CD8-positive, alpha-beta memory T cell (primary cell): ENCODE measurements at regions not wholly inside any gene's neighbourhood (a gene's known extent, or its start where the extent isn't known, plus 50 kb on each side); places are given as distances from the start of the nearest gene placed in this dataset.
A peak's percentile ranks its signal among the peaks of the same experiment; 100 is the strongest.

Experiments
- CTCF ChIA-PET: fragments of 350-600 bp; sonication (Branson Sonifier 250); formaldehyde crosslinking; loops from one replicate; lab custom pipeline; 2021; ENCODE audit warnings: antibody characterized with exemption; lab: Charles Lee
- POLR2A ChIA-PET: fragments of 350-600 bp; sonication (Branson Sonifier 250); formaldehyde crosslinking; loops from one replicate; lab custom pipeline; 2021; ENCODE audit warnings: antibody characterized with exemption; lab: Charles Lee
- DNase-seq, 5 donors: peaks; one replicate each; pipeline versions ENCODE4 v3.0.0 to v3.0.0-alpha.2; 2020 to 2022; ENCODE audit warnings: mixed read lengths in 1 of 5
- H3K27ac ChIP-seq: one replicate; pipeline ENCODE4 v1.7.0; 2013; ENCODE audit warnings: low read depth, mild to moderate bottlenecking, low read length, moderate library complexity
- H3K27me3 ChIP-seq: 2 replicates; pipeline ENCODE4 v1.7.0; 2013; ENCODE audit warnings: low read length, mild to moderate bottlenecking; ENCODE audit not compliant: insufficient read depth, poor library complexity, severe bottlenecking
- H3K36me3 ChIP-seq: 2 replicates; pipeline ENCODE4 v1.7.0; 2013; ENCODE audit warnings: mild to moderate bottlenecking, low read length, moderate library complexity; ENCODE audit not compliant: insufficient read depth
- H3K4me1 ChIP-seq: 2 replicates; pipeline ENCODE4 v1.7.0; 2013; ENCODE audit warnings: mild to moderate bottlenecking, low read length, moderate library complexity; ENCODE audit not compliant: insufficient read depth
- H3K4me3 ChIP-seq: 2 replicates; pipeline ENCODE4 v1.7.0; 2013; ENCODE audit warnings: mild to moderate bottlenecking, low read length
- H3K9me3 ChIP-seq: 2 replicates; pipeline ENCODE4 v1.7.0; 2013; ENCODE audit warnings: mild to moderate bottlenecking, low read length
- H3K27ac Mint-ChIP-seq, 8 donors: one replicate each; pipeline ENCODE4 v1.8.0; 2020 to 2021; ENCODE audit warnings: mixed read lengths in 8 of 8, mild to moderate bottlenecking in 6 of 8, inconsistent platforms in 3 of 8, moderate library complexity in 3 of 8
- H3K27me3 Mint-ChIP-seq, 2 donors: one replicate each; pipeline ENCODE4 v1.8.0; 2020 to 2021; ENCODE audit warnings: mixed read lengths in 2 of 2, mild to moderate bottlenecking in 1 of 2, moderate library complexity in 1 of 2
- H3K36me3 Mint-ChIP-seq, 3 donors: one replicate each; pipeline ENCODE4 v1.8.0; 2020 to 2021; ENCODE audit warnings: mixed read lengths in 3 of 3, inconsistent platforms in 1 of 3, mild to moderate bottlenecking in 1 of 3
- H3K4me1 Mint-ChIP-seq, 3 donors: one replicate each; pipeline ENCODE4 v1.8.0; 2020 to 2021; ENCODE audit warnings: mixed read lengths in 3 of 3, inconsistent platforms in 1 of 3, mild to moderate bottlenecking in 1 of 3
- H3K4me3 Mint-ChIP-seq, 7 donors: one replicate each; pipeline ENCODE4 v1.8.0; 2020 to 2021; ENCODE audit warnings: mixed read lengths in 7 of 7, mild to moderate bottlenecking in 6 of 7, moderate library complexity in 4 of 7, inconsistent platforms in 2 of 7
- H3K9me3 Mint-ChIP-seq, 5 donors: one replicate each; pipeline ENCODE4 v1.8.0; 2020 to 2022; ENCODE audit warnings: mixed read lengths in 5 of 5, mild to moderate bottlenecking in 3 of 5, moderate library complexity in 2 of 5, inconsistent platforms in 1 of 5

DNA sequence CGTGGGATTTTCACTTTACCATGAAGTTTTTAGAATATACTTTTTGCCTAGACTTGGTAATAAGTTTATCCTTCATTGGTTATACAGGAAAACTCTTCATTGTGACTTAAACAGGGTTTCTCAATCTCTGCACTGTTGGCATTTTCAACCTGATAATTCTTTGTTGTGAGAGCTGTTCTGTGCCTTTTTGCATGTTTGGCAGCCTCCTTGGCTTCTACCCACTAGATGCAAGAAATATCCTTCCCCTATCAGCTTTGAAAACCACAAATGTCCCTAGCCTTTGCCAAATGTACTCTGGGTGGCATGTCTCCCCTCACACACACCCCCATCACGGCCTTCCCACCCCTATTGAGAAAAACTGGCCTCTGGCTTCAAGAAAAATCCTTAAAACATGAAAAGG is 180.9 kb downstream of the ESM1 start:
- no peak for DNase-seq
- Histone ChIP-seq H3K4me1 (no peaks in the 10 kb centered on the region), H3K9me3 (no peaks in the 10 kb centered on the region), H3K27ac (no peak overlapping the region), H3K36me3 (no peaks in the 10 kb centered on the region), H3K4me3 (no peak overlapping the region), H3K27me3 (no peaks in the 10 kb centered on the region)
- no peak overlapping the region for H3K27ac Mint-ChIP-seq
- CTCF ChIA-PET, result no interaction called here
- no peak overlapping the region for H3K4me3 Mint-ChIP-seq
- H3K36me3 Mint-ChIP-seq, result peaks cover 0 to 5% (median 3%) of the 10 kb centered on the region in 3 donors
- H3K4me1 Mint-ChIP-seq, result no peaks in the 10 kb centered on the region
- POLR2A ChIA-PET, result no interaction called here
- peaks cover 0 to 2% of the 10 kb centered on the region in 2 donors for H3K27me3 Mint-ChIP-seq
- H3K9me3 Mint-ChIP-seq, result peaks cover 0 to 4% (median 2%) of the 10 kb centered on the region in 5 donors

DNA sequence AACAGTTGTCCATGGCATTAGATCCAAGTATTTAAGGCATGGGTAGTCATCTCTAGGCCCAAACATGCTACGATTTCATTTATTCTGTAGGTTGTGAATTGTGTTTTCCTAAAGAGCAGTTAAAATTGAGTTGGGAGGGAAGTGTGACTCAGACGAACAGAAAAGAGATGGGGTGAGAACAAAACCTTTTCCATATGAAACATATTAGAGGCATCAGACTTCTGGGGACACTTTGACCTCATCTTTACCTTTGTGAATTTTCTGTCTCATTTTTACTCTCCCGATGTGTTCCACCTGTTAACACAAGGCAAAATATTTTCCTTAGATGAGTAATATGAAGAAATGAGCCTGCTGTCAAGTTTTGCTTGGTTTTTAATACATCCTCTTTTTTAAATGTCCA is 181.3 kb downstream of the ESM1 start:
- Histone ChIP-seq H3K9me3 (no peaks in the 10 kb centered on the region), H3K4me1 (no peaks in the 10 kb centered on the region), H3K27me3 (no peaks in the 10 kb centered on the region), H3K36me3 (no peaks in the 10 kb centered on the region), H3K27ac (no peak overlapping the region), H3K4me3 (no peak overlapping the region)
- no peak for DNase-seq
- Mint-ChIP-seq H3K4me3 (no peak overlapping the region), H3K4me1 (no peaks in the 10 kb centered on the region), H3K36me3 (peaks cover 0 to 5% (median 3%) of the 10 kb centered on the region in 3 donors), H3K27me3 (peaks cover 0 to 2% of the 10 kb centered on the region in 2 donors), H3K9me3 (peaks cover 0 to 4% (median 2%) of the 10 kb centered on the region in 5 donors), H3K27ac (no peak overlapping the region)
- CTCF ChIA-PET, result no interaction called here
- POLR2A ChIA-PET, result no interaction called here

DNA sequence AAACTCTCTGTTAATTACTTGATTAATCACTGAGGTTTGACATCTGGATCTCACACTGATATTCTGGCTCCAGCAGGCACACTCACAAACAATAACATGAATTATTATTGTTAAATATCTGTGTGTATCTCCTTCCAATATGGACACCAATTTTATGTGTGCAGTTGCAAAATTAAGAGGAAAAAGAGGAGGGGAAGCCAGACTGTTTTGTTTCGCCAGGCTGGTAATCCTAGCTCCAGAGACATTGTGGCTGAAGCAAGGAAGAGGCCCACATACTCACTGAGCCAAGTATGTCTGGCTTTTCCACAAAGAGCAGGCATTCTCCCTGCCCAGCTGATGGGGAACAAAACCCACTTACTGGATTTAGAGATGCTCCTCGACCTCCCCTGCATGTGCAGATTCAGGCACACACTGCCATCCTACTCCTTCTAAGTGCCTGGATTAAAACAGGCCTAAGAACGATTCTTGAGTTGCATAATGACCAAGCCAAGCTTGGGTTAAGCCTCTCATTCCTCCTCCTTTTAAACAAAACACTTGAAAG is 181.9 kb downstream of the ESM1 start:
- no peak for DNase-seq
- Mint-ChIP-seq H3K4me3 (no peak overlapping the region), H3K27ac (no peak overlapping the region), H3K4me1 (no peaks in the 10 kb centered on the region), H3K27me3 (no peaks in the 10 kb centered on the region), H3K36me3 (peaks cover 0 to 2% (median 0%) of the 10 kb centered on the region in 3 donors), H3K9me3 (no peaks in the 10 kb centered on the region)
- Histone ChIP-seq H3K4me3 (no peak overlapping the region), H3K27me3 (no peaks in the 10 kb centered on the region), H3K9me3 (no peaks in the 10 kb centered on the region), H3K36me3 (no peaks in the 10 kb centered on the region), H3K4me1 (no peaks in the 10 kb centered on the region), H3K27ac (no peak overlapping the region)
- CTCF ChIA-PET, result no interaction called here
- POLR2A ChIA-PET, result no interaction called here

DNA sequence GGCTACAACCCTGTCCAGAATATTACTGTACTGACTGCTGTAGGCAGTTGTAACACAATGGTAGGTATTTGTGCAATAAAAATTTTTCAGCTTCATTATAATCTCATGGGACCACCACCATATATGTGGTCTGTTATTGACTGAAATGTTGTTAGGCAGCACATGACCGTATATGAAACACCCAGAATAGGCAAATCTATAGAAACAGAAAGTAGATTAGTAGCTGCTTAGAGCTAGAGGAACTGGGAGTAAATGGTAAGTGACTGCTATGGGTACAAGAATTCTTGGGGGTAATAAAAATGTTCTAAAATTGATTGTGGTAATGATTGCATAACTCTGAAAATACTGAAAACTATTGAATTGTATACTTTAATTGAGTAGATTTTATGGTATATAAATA is 185.7 kb downstream of the ESM1 start:
- peaks cover 0 to 1% (median 0%) of the 10 kb centered on the region in 3 donors for H3K36me3 Mint-ChIP-seq
- H3K9me3 Mint-ChIP-seq, result no peaks in the 10 kb centered on the region
- H3K4me1 Mint-ChIP-seq, result peaks cover 4 to 6% (median 4%) of the 10 kb centered on the region in 3 donors
- no peaks in the 10 kb centered on the region for H3K36me3 ChIP-seq
- peaks cover 0 to 4% of the 10 kb centered on the region in 2 donors for H3K27me3 Mint-ChIP-seq
- H3K4me1 ChIP-seq, result peaks cover 3% of the 10 kb centered on the region
- no peaks in the 10 kb centered on the region for H3K9me3 ChIP-seq
- no peak overlapping the region for H3K27ac Mint-ChIP-seq
- ChIA-PET POLR2A (no interaction called here), CTCF (no interaction called here)
- no peak for DNase-seq
- no peak overlapping the region for H3K4me3 Mint-ChIP-seq
- no peak overlapping the region for H3K27ac ChIP-seq
- no peak overlapping the region for H3K4me3 ChIP-seq
- H3K27me3 ChIP-seq, result no peaks in the 10 kb centered on the region

DNA sequence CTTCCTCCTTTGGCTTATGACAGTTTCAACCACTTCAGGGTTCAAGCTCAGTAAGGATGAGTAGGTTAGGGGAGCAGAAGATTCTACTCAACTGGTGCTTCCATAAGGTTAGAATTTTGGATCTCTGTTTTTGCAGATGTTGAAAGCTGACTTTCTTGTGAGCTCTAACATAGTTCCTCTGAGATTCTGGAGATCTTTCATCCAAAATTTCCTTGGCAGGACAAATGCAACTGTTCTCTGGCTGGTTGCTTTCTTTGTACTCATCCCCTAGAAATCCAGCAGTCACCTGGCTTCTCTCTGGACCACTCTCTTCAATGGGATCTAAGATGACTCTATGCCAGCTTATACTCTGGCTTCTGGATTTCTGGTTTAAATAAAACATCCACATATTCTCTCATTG is 189.6 kb downstream of the ESM1 start:
- POLR2A ChIA-PET, result no interaction called here
- H3K36me3 ChIP-seq, result no peaks in the 10 kb centered on the region

DNA sequence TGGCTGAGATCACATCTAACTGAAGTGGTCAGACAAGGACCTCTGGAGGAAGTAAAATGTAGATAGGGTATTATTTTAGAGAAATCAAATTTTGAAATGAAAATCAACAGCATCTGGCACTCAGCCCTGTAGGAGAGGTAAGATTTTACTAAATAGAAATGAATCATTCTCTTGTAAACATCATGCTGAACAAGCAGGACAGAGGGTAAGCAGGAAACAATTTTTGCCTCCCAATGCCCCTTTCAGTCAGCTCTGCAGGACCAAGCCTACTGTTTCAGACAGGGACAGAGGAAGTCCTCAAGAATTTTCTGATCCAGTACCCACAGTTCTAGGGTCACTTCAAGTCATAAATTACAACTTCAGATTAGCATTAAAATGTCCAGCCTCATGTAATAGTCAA is 190.1 kb downstream of the ESM1 start:
- no peak overlapping the region for H3K4me3 ChIP-seq
- peaks cover 7% of the 10 kb centered on the region for H3K4me1 ChIP-seq
- Mint-ChIP-seq H3K27me3 (peaks cover 4% of the 10 kb centered on the region in 2 donors), H3K9me3 (no peaks in the 10 kb centered on the region), H3K4me3 (no peak overlapping the region), H3K27ac (peak overlapping the region in 1 of 8 donors; percentile 0), H3K36me3 (peaks cover 0 to 5% (median 3%) of the 10 kb centered on the region in 3 donors), H3K4me1 (peaks cover 10 to 17% (median 10%) of the 10 kb centered on the region in 3 donors)
- ChIA-PET CTCF (interaction anchor here (1.0 kb wide), 1 partner anchor 271 kb away, joined by 3 read pairs; no protein-coding TSS in a partner anchor), POLR2A (no interaction called here)
- no peak overlapping the region for H3K27ac ChIP-seq
- no peaks in the 10 kb centered on the region for H3K36me3 ChIP-seq
- DNase-seq, result no peak
- H3K27me3 ChIP-seq, result no peaks in the 10 kb centered on the region
- no peaks in the 10 kb centered on the region for H3K9me3 ChIP-seq

More for the DNA sequence above, 189.6 kb downstream of the ESM1 start:
- Mint-ChIP-seq H3K9me3 (no peaks in the 10 kb centered on the region), H3K36me3 (peaks cover 0 to 5% (median 3%) of the 10 kb centered on the region in 3 donors), H3K27me3 (peaks cover 0 to 4% of the 10 kb centered on the region in 2 donors), H3K27ac (no peak overlapping the region), H3K4me3 (no peak overlapping the region), H3K4me1 (peaks cover 10 to 17% (median 10%) of the 10 kb centered on the region in 3 donors)
- Histone ChIP-seq H3K4me3 (no peak overlapping the region), H3K4me1 (peaks cover 7% of the 10 kb centered on the region), H3K27ac (no peak overlapping the region), H3K9me3 (no peaks in the 10 kb centered on the region), H3K27me3 (no peaks in the 10 kb centered on the region)
- DNase-seq, result no peak
- CTCF ChIA-PET, result no interaction called here

DNA sequence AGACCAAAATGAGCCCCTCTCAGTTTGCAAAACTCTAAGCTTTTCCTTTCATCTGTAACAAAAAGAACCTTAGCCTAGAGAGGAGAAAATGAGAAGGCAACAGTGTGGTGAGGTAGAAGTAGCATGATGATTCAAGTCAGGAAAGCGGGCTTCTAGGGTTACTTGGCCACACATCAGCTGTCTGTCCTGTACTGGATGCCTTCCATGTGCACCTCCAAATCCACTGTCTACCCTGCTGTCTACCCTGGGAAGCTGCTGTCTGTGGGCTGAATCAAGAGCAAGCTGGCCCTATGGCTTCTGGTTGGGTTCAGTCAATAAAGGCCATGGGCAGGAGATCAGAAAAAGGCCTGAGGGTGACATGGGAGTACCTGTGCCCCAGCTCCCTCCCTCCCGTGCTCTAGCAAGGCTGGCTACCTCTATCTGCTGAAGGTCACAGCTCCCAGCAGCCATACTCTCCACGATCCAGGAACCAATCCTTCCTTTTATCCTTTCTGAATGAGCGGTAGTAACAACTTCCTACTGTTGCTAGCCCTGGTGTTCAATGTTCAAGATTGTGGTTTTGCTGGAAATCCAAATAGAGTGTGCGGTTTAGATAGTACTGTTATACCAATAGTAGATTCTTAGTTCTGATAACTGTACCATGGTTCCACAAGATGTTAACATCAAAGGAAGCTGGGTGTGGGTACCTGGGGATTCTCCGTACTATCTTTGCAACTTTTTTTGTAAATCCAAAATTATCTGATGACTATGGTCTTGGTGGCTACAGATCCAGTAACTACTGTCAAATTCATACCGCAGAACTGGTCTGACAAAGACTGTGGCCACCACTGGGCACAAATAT is 191.0 kb downstream of the ESM1 start:
- ChIA-PET POLR2A (interaction anchor here (0.7 kb wide), 1 partner anchor 27 kb away, joined by 3 read pairs; no protein-coding TSS in a partner anchor), CTCF (interaction anchor here (1.0 to 1.1 kb wide), 2 partner anchors 8 to 270 kb away, joined by 3 read pairs; no protein-coding TSS in a partner anchor)
- Mint-ChIP-seq H3K27ac (peak overlapping the region in 2 of 8 donors; percentile 21 to 58), H3K4me3 (no peak overlapping the region), H3K27me3 (peaks cover 4 to 5% of the 10 kb centered on the region in 2 donors), H3K36me3 (peaks cover 0 to 5% (median 3%) of the 10 kb centered on the region in 3 donors), H3K4me1 (peaks cover 10 to 17% (median 10%) of the 10 kb centered on the region in 3 donors), H3K9me3 (no peaks in the 10 kb centered on the region)
- H3K27me3 ChIP-seq, result no peaks in the 10 kb centered on the region
- H3K4me3 ChIP-seq, result no peak overlapping the region
- H3K27ac ChIP-seq, result no peak overlapping the region
- no peak for DNase-seq
- peaks cover 7% of the 10 kb centered on the region for H3K4me1 ChIP-seq
- H3K36me3 ChIP-seq, result no peaks in the 10 kb centered on the region
- no peaks in the 10 kb centered on the region for H3K9me3 ChIP-seq
